ENCODE measurements at regions not wholly inside any gene's neighbourhood (a gene's known extent, or its start where the extent isn't known, plus 50 kb on each side); places are given as distances from the start of the nearest gene placed in this dataset.
A peak's percentile ranks its signal among the peaks of the same experiment; 100 is the strongest.
"Not testable (repeated sequence)": the region's sequence is repeated elsewhere in the genome, so short reads cannot be mapped to it uniquely, and the experiment has no call there.

- DNase-seq, result no peak
Observed at GRCh38 chr12:46484396-46485061, 112.0 kb upstream of the SLC38A2 start.

GRCh38 chr12:46483572-46484395 lies 111.2 kb upstream of the SLC38A2 start:
- DNase-seq, result no peak

GRCh38 chr12:46480724-46481123 lies 108.2 kb upstream of the SLC38A2 start:
- DNase-seq, result no peak

- DNase-seq, result no peak
Observed at GRCh38 chr12:46480316-46480715, 107.7 kb upstream of the SLC38A2 start.

- DNase-seq, result no peak
Observed at GRCh38 chr12:46478123-46478522, 105.5 kb upstream of the SLC38A2 start.

DNA sequence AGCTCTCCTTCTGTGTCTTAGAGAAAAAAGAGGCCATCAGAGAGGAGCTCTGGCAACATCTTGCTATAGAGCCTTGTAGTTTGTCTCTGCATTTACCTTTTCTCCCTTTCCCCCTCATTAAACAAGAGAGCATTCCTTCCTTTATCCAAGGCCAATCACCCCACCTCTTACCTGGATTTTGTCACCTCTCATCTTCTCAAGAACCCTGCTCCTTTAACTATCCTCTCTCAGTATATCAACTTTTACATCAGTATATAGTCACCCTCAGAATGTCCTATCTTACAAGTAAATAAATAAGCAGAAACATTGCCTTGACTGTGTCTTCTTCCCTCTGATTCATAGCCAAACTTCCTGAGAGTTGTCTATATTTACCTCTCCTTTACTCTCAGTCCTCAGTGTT lies 105.0 kb upstream of the SLC38A2 start:
- no peak for DNase-seq

DNA sequence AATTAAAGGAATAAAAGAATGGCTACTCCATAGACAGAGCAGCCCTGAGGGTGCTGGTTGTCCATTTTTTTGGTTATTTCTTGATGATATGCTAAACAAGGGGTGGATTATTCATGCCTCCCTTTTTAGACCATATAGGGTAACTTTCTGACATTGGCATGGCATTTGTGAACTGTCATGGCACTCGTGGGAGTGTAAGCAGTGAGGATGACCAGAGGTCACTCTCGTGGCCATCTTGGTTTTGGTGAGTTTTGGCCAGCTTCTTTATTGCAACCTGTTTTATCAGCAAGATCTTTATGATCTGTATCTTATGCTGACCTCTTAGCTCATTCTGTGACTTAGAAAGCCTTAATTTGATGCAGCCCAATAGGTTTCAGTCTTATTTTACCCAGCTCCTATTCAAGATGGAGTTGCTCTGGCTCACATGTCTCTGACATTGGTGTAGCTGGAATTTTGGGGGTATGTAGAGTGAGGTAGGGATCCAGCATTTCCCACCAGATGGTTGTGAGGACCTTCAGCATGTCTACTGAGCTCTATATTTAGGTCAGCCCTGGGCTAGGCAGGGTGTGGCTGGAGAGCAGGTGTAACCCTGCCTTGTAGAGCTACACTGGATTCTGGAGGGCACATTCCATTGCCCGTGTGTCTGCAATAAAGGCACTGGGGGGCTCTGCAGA lies 103.5 kb upstream of the SLC38A2 start:
- DNase-seq, result no peak

- not testable (repeated sequence) for DNase-seq
Observed at GRCh38 chr12:46474385-46474784, 101.8 kb upstream of the SLC38A2 start.

DNA sequence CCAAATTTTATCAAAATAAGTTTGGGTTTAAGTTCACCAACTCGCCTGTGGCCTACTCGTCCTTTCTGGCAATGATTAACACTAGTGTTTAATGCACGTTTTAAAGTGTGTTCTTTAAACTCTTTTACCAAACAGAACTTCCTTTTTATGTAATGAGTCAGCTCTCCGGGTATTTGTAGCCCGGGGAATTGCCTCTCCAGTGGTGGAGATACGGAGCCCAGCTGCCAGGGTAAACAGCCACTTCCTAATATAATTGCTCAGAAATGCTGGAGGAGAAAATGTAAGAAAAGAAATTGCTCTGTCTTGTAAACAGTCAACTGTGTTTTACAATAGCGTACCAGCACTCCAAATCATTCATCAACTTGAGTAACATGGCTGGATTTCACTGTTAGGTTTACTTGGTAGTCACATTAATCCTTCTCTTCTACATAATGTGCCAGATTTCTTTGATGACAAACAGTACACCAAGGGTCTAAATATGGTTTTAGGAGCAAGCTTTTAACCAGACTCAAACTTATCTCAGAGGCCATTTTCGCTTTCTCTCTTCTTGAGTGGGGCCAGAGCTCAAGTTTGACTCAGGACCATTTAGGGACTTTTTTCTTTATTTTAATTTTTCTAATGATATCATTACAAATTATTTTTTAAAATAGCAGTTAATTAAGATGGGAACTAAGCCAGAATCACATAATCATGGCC lies 101.2 kb upstream of the SLC38A2 start:
- DNase-seq, result peak; percentile 7 to 9

GRCh38 chr12:46472893-46473633 lies 100.5 kb upstream of the SLC38A2 start:
- no peak for DNase-seq

- no peak for DNase-seq
Observed at GRCh38 chr12:46472144-46472705, 99.7 kb upstream of the SLC38A2 start.

GRCh38 chr12:46471404-46471803 lies 98.8 kb upstream of the SLC38A2 start:
- DNase-seq, result no peak

- DNase-seq, result no peak
Observed at GRCh38 chr12:46470975-46471374, 98.4 kb upstream of the SLC38A2 start.

- no peak for DNase-seq
Observed at GRCh38 chr12:46470036-46470627, 97.6 kb upstream of the SLC38A2 start.

GRCh38 chr12:46468813-46469212 lies 96.2 kb upstream of the SLC38A2 start:
- DNase-seq, result no peak

- DNase-seq, result no peak
Observed at GRCh38 chr12:46468160-46468559, 95.6 kb upstream of the SLC38A2 start.

DNA sequence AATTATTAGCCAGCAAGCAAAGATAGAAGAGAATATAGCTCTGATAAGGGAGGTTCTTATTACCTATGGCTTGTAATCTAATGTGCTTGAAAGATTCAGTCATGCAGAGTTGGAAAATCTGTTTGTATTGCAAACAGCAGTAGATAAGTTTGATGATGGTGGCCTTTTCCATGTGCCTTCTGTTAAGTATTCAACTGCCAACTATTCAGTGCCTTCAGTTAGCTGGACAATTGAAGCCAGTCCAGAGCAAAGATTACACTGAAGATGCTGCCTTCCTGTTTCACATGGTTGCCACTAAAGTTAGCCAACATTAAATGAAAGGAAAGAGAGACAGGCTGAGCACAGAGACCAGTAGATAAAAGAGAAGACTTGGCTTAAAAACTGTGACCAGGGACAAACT lies 92.7 kb upstream of the SLC38A2 start:
- no peak for DNase-seq

DNA sequence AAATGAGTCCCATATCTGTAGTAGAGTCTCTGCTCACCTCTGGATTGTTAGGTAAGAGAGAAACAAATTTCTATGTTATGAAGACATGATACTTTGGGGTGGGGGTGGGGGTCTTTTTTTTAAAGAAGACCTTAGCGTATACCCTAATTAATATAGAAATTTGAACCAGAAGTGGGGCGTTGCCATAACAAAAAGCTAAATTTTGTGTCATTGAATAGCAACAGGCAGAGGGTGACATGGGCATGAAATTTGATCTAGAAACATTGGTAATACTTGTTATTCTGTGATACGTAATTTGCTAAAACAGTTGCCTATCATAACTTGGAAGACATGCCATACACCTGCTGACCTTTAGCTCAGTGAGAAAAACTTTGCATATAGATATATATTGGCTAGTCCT lies 92.3 kb upstream of the SLC38A2 start:
- no peak for DNase-seq

DNA sequence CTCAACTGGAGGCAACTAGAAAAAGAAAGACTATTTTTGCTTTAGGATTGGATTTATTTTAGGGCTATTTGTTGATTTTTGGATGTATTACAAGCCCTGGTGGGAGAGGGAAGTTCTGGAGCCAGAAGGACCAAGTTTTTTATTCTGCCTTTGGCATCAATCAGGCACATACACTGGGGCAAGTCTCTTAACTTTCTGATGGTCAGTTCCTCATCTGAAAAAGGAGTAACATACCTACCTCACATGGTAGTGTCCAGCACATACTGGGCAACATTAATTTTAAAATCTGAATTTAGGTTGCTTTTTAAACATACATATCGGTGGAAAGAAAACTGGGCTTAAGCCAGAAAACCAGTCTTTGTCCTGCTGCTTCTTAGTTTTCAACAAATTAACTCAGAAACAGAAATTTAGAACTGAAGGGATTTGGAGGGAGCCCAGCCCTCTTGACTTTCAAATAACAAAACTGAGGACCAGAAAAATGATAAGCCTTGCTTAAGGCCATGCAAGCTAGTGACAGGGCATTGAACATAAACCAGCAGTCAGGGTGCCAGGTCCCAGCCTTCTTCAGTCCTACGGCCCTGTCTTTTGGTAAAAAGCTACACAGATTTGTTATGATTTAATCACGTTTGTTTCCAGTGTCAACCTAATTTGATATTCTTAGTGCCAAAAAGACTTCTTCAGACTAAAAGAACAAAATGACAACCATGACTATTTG lies 90.2 kb upstream of the SLC38A2 start:
- peak in 1 of 2 donors; percentile 1 for DNase-seq

GRCh38 chr12:46461907-46462640 lies 89.5 kb upstream of the SLC38A2 start:
- no peak for DNase-seq
